Left kidney (tissue), 1 donor: ENCODE measurements at regions not wholly inside any gene's neighbourhood (a gene's known extent, or its start where the extent isn't known, plus 50 kb on each side); places are given as distances from the start of the nearest gene placed in this dataset.
"Not testable (repeated sequence)": the region's sequence is repeated elsewhere in the genome, so short reads cannot be mapped to it uniquely, and the experiment has no call there.

Experiments
- DNase-seq: peaks from one replicate; pipeline ENCODE4 v3.0.0-alpha.2; 2013

DNA sequence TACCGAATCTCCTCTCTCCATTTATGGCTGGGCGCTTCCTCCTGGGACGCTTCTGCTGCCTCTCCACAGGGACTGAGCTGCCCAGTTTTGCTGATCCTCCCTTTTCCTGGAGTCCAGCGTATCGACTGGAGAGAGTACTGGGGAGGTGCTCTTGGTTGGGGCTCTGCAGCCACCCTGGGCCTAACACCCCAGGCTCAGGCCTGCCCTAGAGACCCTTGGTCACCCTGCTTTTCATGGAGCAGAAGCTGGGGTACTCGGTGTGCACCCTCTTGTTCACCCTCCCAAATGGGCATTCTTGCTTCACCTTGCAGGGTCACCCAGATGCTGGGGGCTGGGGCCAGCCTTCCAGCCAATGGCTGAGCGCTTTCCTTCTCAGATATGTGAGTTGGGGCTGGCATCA is 88.8 kb upstream of the RET start:
- DNase-seq: no peak

- DNase-seq: peak; percentile 30
Observed at GRCh38 chr10:42988517-42989395, 88.1 kb upstream of the RET start.

- DNase-seq: no peak
Observed at GRCh38 chr10:42989481-42989921, 87.4 kb upstream of the RET start.

DNA sequence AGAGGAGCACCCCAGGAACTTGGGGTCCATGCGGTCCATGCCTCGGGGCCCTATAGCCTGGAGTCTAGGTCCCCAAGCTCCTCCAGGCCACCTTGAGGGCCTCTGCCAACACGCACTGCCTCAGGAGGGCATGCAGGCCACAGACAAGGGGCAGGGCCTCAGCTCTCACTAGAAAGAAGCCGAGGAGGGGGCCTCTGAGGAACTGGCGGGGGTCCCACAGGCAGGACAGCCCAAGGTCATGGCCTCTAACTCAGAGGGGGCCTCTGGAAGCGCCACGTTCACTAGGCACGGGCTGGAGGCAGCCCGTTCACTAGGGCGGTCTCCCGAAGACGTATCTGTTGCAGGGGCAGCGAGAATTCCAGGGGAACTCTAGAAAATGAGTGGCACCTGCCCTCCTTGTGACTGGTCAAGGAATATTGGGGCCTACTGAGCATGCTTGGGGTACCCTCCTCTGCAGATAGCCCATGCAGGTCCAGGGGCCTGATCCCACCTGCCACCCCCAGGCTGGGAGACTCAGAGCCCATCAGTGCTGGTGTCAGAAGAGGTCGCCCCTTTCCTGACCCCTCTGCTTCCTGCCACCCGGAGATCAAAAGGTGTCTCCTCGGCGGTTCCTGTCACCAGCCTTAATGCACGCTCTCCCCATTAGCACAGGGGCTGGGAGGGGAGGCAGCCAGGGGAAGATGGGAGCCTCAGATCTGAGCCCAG is 86.7 kb upstream of the RET start:
- DNase-seq: no peak

DNA sequence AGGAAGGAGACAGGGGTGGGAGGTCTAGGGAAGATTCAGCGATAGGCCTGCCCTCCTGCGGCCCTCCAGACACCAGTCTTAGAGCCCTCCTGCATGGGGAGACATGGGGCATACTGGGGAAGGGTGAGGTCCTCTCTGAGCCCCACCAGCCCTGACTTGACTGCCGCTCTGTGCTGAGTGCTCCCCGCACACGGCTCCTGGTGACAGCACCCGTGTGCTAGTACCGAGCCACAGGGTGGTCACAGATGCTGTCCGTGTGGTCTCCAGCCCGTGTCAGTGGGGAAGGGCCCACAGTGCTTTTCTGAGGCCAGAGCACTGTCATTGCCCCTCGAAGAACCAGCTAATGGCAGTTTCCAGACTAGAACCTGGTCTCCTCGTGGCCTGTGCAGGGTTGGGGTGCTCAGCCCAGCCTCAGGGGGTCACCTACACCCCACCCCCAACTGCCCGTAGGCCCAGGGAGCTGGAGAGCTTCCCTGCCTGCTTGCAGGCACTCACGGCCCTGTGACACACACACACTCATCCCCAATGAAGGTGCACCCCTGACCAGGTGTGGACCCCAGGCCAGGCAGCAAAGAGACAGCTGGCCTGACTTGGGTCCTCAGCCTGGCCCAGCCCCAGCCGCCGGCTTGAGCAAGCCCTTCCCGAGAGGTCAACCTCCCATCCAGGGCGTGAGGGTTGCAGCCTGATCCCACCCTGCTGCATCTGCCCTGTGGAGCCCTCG is 86.0 kb upstream of the RET start:
- no peak for DNase-seq

DNA sequence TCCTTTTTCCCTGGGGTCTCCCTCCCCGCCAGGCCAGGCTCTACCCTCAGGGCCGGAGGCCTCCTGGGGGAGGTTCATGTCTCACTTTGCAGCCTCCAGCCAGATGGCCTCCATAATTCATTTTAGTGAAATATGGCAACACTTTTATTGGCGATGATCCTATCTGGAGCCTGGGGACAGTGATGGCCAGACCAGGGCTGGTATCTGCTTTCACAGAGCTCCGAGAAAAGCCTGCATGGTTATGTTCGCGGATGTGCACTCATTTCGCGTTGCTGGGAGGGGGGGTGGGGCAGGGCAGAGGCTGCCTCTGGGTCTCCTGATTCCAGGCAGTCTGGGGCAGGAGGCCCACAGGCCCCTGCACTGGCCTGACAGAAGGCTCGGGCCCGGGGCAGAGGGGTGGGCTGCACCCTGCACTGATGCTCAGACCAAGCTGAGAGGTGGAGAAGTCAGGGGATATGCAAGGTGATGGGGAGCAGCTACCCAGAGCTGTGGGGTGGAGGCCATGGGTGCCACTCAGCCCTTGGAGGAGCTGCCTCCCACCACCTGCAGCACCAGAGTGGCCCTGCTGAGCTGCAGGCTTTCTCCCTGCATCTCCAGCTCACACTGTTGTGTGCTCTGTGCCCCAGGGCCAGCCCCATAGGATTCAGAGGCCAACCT is 85.3 kb upstream of the RET start:
- no peak for DNase-seq

- DNase-seq: no peak
Observed at GRCh38 chr10:42992156-42992956, 84.5 kb upstream of the RET start.

- DNase-seq: no peak
Observed at GRCh38 chr10:42992957-42993390, 83.9 kb upstream of the RET start.

DNA sequence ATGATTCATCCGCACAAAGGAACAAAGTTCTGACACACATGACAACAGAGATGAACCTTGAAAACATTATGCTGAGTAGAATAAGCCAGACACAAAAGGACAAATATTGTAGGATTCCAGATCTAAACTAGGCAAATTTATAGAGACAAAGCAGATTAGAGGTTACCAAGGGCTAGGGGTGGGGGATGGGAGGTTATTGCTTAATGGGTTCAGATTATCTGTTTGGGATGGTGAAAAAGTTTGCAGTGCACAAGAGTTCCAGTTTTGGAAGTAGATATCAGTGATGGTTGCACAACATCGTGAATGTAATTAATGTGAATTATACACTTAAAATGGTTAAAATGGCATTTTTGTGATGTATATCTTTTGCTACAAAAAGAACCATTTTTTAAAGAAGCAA is 82.0 kb upstream of the RET start:
- DNase-seq: not testable (repeated sequence)

DNA sequence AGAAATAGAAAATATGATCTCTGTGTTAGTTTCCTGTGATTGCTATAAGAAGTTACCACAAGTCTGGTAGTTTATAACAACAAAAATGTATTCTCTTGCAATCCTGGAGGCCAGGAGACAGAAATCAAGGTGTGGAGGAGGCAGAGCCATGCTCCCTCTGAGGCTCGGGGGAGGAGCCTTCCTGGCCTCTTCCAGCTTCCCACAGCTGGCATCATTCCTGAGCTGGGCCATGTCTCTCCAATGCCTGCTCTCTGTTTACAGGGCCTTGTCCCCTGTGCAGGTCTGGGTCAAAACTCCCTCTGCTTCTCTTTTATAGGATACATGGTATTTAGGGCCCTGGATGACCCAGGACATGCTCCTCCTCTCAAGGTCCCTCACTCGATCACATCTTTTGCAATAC is 81.3 kb upstream of the RET start:
- DNase-seq: no peak

GRCh38 chr10:42996588-42996987 is 80.3 kb upstream of the RET start:
- no peak for DNase-seq

- no peak for DNase-seq
Observed at GRCh38 chr10:42997151-42997848, 79.6 kb upstream of the RET start.

GRCh38 chr10:42997849-42998165 is 79.1 kb upstream of the RET start:
- no peak for DNase-seq

- no peak for DNase-seq
Observed at GRCh38 chr10:42998481-42999384, 78.1 kb upstream of the RET start.

DNA sequence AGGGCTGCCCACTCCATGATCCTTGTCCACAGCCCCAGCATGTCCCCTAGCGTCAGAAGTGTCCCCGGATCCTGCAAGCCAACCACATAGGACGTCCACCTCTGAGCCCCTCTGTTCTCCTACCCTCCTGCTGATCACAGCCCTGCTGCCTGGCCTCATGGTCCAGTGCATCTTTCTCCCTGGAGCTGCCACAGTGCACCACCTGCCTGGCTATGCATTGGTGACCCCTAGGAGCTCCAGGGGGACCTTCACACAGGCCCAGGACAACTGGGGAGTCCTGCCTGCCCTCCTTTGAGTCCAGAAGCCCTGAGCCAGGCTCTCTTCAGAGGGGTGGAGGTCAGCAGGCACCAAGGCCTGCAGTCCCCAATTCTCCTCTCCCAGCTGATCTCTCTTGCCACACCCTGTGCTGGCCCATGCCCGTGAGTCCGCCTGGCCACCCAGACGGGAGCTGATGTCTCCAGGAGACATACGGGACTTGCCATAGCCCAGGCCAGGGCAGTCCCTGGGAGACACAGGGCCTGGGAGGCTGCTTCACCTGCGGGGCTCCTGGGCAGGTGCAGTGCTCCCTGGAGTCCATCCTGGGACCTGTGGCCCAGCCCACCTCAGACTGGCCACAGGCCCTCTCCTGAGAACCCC is 77.4 kb upstream of the RET start:
- no peak for DNase-seq

DNA sequence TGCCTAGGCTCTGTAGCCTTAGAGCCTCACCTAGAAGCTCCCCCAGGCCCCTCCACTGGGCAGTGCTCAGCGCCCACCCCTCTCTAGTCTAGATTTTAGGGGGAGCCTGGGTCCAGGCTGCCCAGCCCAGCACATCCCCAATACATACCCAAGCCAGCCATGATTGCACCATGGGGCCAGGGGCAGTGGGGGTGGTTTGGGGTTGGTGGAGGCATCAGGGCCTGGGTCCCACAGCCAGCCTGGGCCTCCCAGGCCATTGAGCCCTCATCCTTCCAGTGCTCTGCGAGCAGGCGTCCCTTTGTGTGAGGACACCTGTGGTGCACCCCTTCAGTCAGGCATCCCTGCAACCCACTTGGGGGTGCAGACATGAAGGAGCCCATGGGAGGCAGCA is 76.9 kb upstream of the RET start:
- no peak for DNase-seq

DNA sequence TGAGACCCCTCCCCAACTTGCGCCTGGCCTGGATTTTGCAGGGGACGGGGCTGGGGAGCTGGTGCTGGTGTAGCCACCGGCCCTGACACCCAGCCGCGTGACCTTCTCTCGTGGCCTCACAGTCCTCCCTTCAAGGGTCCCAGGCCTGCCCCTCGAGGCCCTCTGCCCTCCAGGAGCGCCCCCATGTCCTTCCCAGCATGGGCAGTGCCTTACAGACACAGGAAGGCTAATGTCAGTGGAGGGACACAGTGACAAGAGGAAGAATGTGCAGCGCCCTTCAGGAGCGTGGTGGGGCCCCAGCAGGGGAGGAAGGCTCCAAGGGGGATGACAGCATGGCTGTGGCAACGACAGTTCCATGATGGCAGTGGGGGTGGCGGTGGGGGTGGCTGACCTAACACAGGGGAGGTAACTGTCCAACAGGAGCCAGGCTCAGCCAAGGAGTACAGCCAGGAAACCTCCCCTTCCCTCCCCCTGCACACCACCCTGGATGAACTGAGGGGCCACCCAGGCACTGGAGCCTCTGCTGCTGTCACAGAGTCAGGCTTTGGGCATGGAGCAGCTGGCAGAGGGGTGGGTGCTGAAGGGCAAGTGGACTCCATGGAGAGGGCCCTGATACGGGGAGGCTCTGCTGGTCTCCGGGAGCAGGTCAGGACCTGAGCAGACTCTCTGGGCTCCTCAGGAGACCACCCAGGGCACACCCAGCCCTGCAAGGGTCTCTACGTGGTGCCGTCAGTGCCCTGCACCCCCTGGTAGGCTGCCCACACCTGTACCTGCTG is 76.0 kb upstream of the RET start:
- DNase-seq: no peak

DNA sequence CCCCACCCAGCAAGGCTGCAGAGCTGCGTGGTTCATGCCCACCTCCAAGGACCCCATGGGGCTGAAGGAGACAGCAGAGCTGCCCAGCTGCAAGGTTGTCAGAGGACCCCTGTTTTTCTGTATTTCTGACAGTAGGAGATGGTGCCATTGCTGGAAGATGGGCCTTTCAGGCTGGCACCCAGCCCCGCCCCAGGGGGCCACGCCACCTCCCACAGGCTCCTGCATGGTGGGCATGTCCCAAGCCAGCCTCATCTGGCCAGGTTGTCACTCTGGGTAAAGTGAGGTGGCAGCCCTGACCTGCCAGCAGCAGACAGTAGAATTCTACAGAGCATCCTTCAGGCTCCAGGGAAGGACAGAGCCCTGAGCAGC is 75.5 kb upstream of the RET start:
- DNase-seq: no peak

GRCh38 chr10:43002596-43002995 is 74.3 kb upstream of the RET start:
- no peak for DNase-seq
